Left lung (tissue), 4 donors: ENCODE measurements at regions not wholly inside any gene's neighbourhood (a gene's known extent, or its start where the extent isn't known, plus 50 kb on each side); places are given as distances from the start of the nearest gene placed in this dataset.

Source experiments
- ATAC-seq: fragments of 200-7000 bp; cut with Tn5 transposase; one replicate; pipeline ENCODE4 v1.9.1; 2020; ENCODE audit warnings: moderate library complexity
- DNase-seq, 4 donors: peaks; one replicate each; pipeline ENCODE4 v3.0.0-alpha.2; 2013 to 2020
- H3K27ac ChIP-seq, 2 donors: fragments of 200-600 bp; sonication (generic) in 1 of 2; one replicate each; pipeline versions ENCODE4 v1.5.0 to v1.8.0; 2020 to 2021
- H3K27me3 ChIP-seq, 2 donors: fragments of 200-600 bp; sonication (generic) in 1 of 2; one replicate each; pipeline versions ENCODE4 v1.5.0 to v1.8.0; 2020 to 2021
- H3K36me3 ChIP-seq, 2 donors: fragments of 200-600 bp; sonication (generic) in 1 of 2; one replicate each; pipeline versions ENCODE4 v1.5.0 to v1.8.0; 2020 to 2021
- H3K4me1 ChIP-seq, 2 donors: fragments of 200-600 bp; one replicate each; pipeline ENCODE4 v1.8.0; 2021
- H3K4me3 ChIP-seq, 2 donors: fragments of 200-600 bp; sonication (generic) in 1 of 2; one replicate each; pipeline versions ENCODE4 v1.5.0 to v1.8.0; 2020 to 2021; ENCODE audit warnings: mild to moderate bottlenecking in 1 of 2
- H3K9me3 ChIP-seq, 2 donors: fragments of 200-600 bp; sonication (generic) in 1 of 2; one replicate each; pipeline versions ENCODE4 v1.5.0 to v1.8.0; 2020 to 2021
- intact Hi-C, 2 donors: fragments of 100-400 bp; cut with DNase I; formaldehyde crosslinking; loops; one replicate each; pipeline versions ENCODE4 v1.11.2 to v1.14.2; 2022
- TF ChIP-seq, protein P1 (sequence below), 2 donors: fragments of 200-600 bp; sonication (generic) in 1 of 2; IDR thresholded peaks; one replicate each; pipeline versions ENCODE4 v1.5.0 to v1.8.0; 2021; ENCODE audit warnings: antibody characterized with exemption in 2 of 2
- donor health status: DM: no; HTN: yes; CAD: no.
- donor health status: DM: no; HTN: no; CAD: no.

DNA sequence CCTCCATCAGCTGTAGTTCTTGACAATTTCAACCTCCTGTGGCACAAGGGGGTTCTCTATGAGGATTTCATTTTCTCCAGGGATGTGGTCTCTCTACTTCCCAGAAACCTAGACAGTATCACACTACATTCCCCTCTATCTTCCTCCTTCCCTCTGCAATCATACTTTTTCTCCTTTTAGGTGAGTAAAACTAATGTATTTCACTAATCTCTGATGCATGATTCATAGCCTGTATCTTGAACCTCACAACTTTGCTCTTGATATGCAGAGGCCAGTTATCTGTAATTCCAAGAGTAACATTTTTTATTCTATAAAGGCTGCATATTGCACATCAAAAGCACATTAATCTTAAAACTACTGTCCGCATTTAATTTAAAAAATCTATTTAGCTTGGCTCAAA, 449.6 kb downstream of the RFPL4B start:
- DNase-seq (no peak), ATAC-seq (no peak)
- H3K27ac ChIP-seq: no peak overlapping the region
- TF ChIP-seq, protein P1, sequence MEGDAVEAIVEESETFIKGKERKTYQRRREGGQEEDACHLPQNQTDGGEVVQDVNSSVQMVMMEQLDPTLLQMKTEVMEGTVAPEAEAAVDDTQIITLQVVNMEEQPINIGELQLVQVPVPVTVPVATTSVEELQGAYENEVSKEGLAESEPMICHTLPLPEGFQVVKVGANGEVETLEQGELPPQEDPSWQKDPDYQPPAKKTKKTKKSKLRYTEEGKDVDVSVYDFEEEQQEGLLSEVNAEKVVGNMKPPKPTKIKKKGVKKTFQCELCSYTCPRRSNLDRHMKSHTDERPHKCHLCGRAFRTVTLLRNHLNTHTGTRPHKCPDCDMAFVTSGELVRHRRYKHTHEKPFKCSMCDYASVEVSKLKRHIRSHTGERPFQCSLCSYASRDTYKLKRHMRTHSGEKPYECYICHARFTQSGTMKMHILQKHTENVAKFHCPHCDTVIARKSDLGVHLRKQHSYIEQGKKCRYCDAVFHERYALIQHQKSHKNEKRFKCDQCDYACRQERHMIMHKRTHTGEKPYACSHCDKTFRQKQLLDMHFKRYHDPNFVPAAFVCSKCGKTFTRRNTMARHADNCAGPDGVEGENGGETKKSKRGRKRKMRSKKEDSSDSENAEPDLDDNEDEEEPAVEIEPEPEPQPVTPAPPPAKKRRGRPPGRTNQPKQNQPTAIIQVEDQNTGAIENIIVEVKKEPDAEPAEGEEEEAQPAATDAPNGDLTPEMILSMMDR (IDR thresholded peaks at IDR 0.05): no peak
- intact Hi-C loops: no loop called here
- H3K4me1 ChIP-seq: no peaks in the 10 kb centered on the region
- H3K4me3 ChIP-seq: no peak overlapping the region
- no peaks in the 10 kb centered on the region for H3K36me3 ChIP-seq
- no peaks in the 10 kb centered on the region for H3K27me3 ChIP-seq
- H3K9me3 ChIP-seq: peaks cover 0 to 12% of the 10 kb centered on the region in 2 donors

DNA sequence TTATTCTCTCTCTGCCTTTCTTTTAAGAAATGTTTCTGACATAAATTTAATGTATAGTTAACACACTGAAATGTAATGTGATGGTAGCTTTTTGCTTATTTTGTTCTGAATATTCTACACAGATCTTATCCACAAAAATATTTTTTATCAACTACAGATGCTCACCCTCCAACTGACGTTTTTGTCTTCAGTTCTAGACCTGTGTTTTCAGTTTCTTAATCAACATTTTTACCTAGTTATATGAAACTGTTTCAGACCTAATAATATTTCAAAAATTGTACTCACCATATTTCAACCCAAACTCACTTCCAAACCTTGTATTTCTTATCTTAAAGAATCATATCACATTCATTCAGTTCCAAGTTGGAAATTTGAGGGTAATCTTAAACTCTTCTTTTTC, 452.8 kb downstream of the RFPL4B start:
- DNase-seq (no peak), ATAC-seq (no peak)
- Histone ChIP-seq H3K36me3 (no peaks in the 10 kb centered on the region), H3K9me3 (peaks cover 0 to 3% of the 10 kb centered on the region in 2 donors), H3K27ac (no peak overlapping the region), H3K27me3 (no peaks in the 10 kb centered on the region), H3K4me3 (no peak overlapping the region), H3K4me1 (no peaks in the 10 kb centered on the region)
- intact Hi-C loops: no loop called here
- TF ChIP-seq, protein P1 (IDR thresholded peaks at IDR 0.05): no peak

DNA sequence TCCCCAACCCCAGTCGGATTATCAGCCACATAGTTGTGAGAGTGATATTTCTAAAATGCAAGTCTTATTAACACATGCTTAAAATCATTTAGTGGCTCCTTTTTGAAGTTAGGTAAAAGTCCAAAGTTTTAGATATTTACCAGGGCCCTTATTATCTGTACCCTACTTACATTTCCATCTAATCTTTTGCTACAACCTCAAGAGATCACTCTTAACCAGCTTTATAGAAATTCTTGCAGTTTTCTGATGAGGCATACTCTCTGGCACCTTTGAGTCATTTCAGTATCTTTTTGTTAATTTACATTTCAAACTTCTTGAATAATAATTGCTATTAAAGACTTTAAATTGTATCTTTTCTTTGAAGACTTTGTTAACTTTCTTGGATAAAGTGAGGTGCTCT, 453.3 kb downstream of the RFPL4B start:
- H3K36me3 ChIP-seq: no peaks in the 10 kb centered on the region
- H3K27me3 ChIP-seq: no peaks in the 10 kb centered on the region
- DNase-seq (no peak), ATAC-seq (no peak)
- H3K9me3 ChIP-seq: peaks cover 0 to 3% of the 10 kb centered on the region in 2 donors
- TF ChIP-seq, protein P1 (IDR thresholded peaks at IDR 0.05): no peak
- intact Hi-C loops: no loop called here
- no peaks in the 10 kb centered on the region for H3K4me1 ChIP-seq
- H3K4me3 ChIP-seq: no peak overlapping the region
- H3K27ac ChIP-seq: no peak overlapping the region

DNA sequence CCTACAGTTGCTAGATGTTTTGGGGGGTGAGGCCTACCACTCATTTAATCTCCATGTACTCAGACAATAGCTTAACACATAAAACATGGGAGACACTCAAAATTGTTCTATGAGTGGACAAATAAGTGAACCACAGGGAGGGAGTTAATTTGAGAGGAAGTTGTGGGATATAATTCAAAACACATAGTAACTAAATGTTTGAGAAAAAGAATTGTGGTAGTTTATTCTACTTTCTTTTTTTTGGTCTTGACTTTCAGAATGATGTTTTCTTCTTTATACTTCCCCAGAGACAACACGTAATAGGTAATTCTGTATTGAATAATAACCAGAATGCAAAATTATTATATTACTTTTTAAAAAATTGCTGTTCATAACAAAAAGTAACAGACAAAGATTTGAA, 453.8 kb downstream of the RFPL4B start:
- H3K27ac ChIP-seq: no peak overlapping the region
- no peaks in the 10 kb centered on the region for H3K27me3 ChIP-seq
- intact Hi-C loops: no loop called here
- H3K9me3 ChIP-seq: peaks cover 0 to 3% of the 10 kb centered on the region in 2 donors
- no peak overlapping the region for H3K4me3 ChIP-seq
- no peak for DNase-seq
- no peaks in the 10 kb centered on the region for H3K36me3 ChIP-seq
- TF ChIP-seq, protein P1 (IDR thresholded peaks at IDR 0.05): no peak
- ATAC-seq: no peak
- no peaks in the 10 kb centered on the region for H3K4me1 ChIP-seq

DNA sequence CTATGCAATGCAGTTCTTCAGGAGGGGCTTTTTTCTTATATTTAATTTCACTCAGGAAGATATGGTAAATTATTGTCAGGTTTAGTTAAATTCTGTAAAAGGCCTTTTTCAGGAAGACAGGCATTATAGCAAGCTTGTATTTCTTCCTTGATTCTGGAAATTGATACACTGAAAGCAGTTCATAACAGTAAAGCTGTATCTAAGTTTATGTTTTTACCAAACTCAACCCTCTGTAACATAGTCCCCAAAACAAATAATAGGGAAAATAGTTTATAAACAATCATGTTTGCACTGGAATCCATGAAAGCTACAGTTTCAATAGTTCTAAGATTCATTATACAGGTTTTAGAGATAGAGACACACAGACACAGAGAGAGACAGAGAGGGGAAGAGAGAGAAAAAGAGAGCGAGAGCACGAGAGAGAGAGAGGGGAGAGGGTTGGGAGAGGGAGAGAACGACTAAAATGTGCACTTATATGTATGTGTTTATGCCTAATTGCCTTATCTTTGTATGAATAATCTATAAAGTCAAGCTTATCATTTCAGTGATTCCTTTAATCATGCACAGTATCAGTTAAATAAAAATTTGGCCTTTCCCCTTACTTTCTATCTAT, 454.4 kb downstream of the RFPL4B start:
- peaks cover 0 to 3% of the 10 kb centered on the region in 2 donors for H3K9me3 ChIP-seq
- TF ChIP-seq, protein P1 (IDR thresholded peaks at IDR 0.05): no peak
- H3K36me3 ChIP-seq: no peaks in the 10 kb centered on the region

More for the DNA sequence above, 454.4 kb downstream of the RFPL4B start:
- H3K4me3 ChIP-seq: no peak overlapping the region
- DNase-seq (no peak), ATAC-seq (no peak)
- intact Hi-C loops: no loop called here
- H3K4me1 ChIP-seq: no peaks in the 10 kb centered on the region
- no peaks in the 10 kb centered on the region for H3K27me3 ChIP-seq
- H3K27ac ChIP-seq: no peak overlapping the region
